ENCODE measurements at regions not wholly inside any gene's neighbourhood (a gene's known extent, or its start where the extent isn't known, plus 50 kb on each side); places are given as distances from the start of the nearest gene placed in this dataset.

GRCh38 chr4:164514765-164515164 lies 239.2 kb upstream of the SMIM31 start:
- TF ChIP-seq CTCF (IDR thresholded peaks at IDR 0.05) (no peak), POLR2A (IDR thresholded peaks at IDR 0.05) (no peak), POLR2AphosphoS5 (IDR thresholded peaks at IDR 0.05) (no peak), EP300 (IDR thresholded peaks at IDR 0.05) (no peak)

Measured in suprapubic skin (tissue), 4 donors.